A549 (cell line): ENCODE measurements at regions not wholly inside any gene's neighbourhood (a gene's known extent, or its start where the extent isn't known, plus 50 kb on each side); places are given as distances from the start of the nearest gene placed in this dataset.

Source experiments
- EP300 ChIP-seq, 2 experiments: fragments of >200 bp; sonication (Bioruptor Twin); formaldehyde crosslinking; IDR thresholded peaks; 2 replicates in 1 of 2; 3 replicates in 1 of 2; pipeline ENCODE4 v1.6.1; 2016 to 2017
- HDAC2 ChIP-seq: fragments of 200-600 bp; sonication (generic); IDR thresholded peaks from 2 replicates; pipeline ENCODE4 v1.6.1; 2016
- HOXA7 ChIP-seq: fragments of 250-450 bp; sonication (Bioruptor Pico); IDR thresholded peaks from 2 replicates; pipeline ENCODE4 v1.5.0; 2020; ENCODE audit warnings: mild to moderate bottlenecking, moderate library complexity
- JUNB ChIP-seq: fragments of >200 bp; sonication (Bioruptor Twin); formaldehyde crosslinking; IDR thresholded peaks from 2 replicates; pipeline ENCODE4 v1.6.1; 2016
- MYC ChIP-seq: IDR thresholded peaks from 2 replicates; pipeline ENCODE4 v1.6.1; 2012; ENCODE audit warnings: mild to moderate bottlenecking, inconsistent platforms, low read length, improper control_type of control experiment, borderline replicate concordance
- NFE2L2 ChIP-seq: fragments of 150-350 bp; conservative IDR thresholded peaks from 2 replicates; pipeline ENCODE4 v1.6.1; 2014; ENCODE audit warnings: low read length
- NPAS2 ChIP-seq: fragments of 250-450 bp; sonication (Bioruptor Pico); IDR thresholded peaks from 2 replicates; pipeline ENCODE4 v1.8.0; 2022; ENCODE audit warnings: mild to moderate bottlenecking, moderate library complexity, borderline replicate concordance
- POLR2A ChIP-seq: IDR thresholded peaks from 2 replicates; pipeline ENCODE4 v1.6.1; 2012; ENCODE audit warnings: mild to moderate bottlenecking, low read length
- USF2 ChIP-seq: fragments of 450-650 bp; IDR thresholded peaks from 2 replicates; pipeline ENCODE4 v1.6.1; 2014; ENCODE audit warnings: antibody characterized with exemption
- TF ChIP-seq, protein P1 (sequence below): fragments of >200 bp; sonication (Bioruptor Twin); formaldehyde crosslinking; IDR thresholded peaks from 3 replicates; pipeline ENCODE4 v1.5.1; 2016
- TF ChIP-seq, protein P2 (sequence below): IDR thresholded peaks from 2 replicates; pipeline ENCODE4 v1.6.1; 2012
- TF ChIP-seq, protein P3 (sequence below): fragments of >200 bp; sonication (Bioruptor Twin); formaldehyde crosslinking; IDR thresholded peaks from 3 replicates; pipeline ENCODE4 v1.6.1; 2016

DNA sequence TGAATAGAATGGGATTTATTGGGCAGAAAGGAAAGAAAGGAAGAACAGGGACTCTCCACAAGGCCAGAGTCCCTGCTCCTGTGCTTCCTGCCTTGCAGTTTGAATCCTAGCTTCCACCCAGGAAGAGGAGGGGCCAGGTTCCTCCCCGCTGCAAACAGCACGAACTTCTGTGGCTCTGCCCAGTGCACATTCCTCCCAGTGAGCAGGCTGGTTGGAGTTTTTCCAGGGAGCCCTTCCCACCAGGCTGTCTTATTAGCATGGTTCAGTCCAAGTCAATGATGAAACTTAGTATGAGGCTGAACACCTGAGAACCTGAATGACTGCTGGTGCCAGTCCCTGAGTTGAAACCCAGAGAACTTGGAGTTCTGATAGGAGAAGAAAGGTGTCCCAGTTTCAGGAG lies 247.2 kb downstream of the DUSP10 start:
- TF ChIP-seq, protein P1, sequence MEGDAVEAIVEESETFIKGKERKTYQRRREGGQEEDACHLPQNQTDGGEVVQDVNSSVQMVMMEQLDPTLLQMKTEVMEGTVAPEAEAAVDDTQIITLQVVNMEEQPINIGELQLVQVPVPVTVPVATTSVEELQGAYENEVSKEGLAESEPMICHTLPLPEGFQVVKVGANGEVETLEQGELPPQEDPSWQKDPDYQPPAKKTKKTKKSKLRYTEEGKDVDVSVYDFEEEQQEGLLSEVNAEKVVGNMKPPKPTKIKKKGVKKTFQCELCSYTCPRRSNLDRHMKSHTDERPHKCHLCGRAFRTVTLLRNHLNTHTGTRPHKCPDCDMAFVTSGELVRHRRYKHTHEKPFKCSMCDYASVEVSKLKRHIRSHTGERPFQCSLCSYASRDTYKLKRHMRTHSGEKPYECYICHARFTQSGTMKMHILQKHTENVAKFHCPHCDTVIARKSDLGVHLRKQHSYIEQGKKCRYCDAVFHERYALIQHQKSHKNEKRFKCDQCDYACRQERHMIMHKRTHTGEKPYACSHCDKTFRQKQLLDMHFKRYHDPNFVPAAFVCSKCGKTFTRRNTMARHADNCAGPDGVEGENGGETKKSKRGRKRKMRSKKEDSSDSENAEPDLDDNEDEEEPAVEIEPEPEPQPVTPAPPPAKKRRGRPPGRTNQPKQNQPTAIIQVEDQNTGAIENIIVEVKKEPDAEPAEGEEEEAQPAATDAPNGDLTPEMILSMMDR: no peak
- TF ChIP-seq EP300 (IDR thresholded peaks at IDR 0.05) (no peak), POLR2A (no peak), NPAS2 (CRISPR knock-in tag) (no peak), HDAC2 (no peak), MYC (no peak), HOXA7 (no peak), USF2 (no peak), JUNB (no peak), NFE2L2 (no peak)
- TF ChIP-seq, protein P2, sequence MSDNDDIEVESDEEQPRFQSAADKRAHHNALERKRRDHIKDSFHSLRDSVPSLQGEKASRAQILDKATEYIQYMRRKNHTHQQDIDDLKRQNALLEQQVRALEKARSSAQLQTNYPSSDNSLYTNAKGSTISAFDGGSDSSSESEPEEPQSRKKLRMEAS: no peak
- TF ChIP-seq, protein P3, sequence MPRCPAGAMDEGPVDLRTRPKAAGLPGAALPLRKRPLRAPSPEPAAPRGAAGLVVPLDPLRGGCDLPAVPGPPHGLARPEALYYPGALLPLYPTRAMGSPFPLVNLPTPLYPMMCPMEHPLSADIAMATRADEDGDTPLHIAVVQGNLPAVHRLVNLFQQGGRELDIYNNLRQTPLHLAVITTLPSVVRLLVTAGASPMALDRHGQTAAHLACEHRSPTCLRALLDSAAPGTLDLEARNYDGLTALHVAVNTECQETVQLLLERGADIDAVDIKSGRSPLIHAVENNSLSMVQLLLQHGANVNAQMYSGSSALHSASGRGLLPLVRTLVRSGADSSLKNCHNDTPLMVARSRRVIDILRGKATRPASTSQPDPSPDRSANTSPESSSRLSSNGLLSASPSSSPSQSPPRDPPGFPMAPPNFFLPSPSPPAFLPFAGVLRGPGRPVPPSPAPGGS: no peak
